ENCODE measurements at regions not wholly inside any gene's neighbourhood (a gene's known extent, or its start where the extent isn't known, plus 50 kb on each side); places are given as distances from the start of the nearest gene placed in this dataset.

DNA sequence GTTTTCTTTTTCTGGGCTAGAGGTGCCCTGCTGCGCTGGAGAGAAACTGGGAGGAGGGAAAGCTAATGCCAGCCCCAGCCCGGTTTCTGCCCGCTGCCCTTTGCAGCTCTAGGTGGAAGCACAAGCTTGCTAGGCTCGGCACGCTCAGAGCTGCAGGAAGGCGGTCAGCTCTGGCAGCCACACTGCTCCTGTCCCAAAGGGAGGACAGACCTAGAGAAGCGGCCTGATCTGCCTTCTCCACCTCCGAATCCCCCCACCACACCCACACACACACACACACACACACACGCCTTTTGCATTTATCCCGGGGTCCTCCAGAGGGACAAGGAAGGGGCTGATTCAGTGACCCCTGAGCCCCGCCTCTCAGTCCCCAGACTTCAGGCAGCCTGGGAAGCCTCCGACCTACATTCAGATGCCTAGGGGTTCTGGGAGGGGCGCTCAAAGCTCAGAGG, 418.1 kb downstream of the SOX9 start:
- Histone ChIP-seq H3K36me3 (ENCODE audit: insufficient read depth, low read length) (no peaks in the 10 kb centered on the region), H3K9ac (ENCODE audit: low read depth, low read length, poor library complexity, severe bottlenecking) (no peak overlapping the region), H3K4me1 (ENCODE audit: insufficient read depth, low read length, poor library complexity, severe bottlenecking) (no peaks in the 10 kb centered on the region), H3K4me2 (ENCODE audit: low read depth, low read length, poor library complexity, severe bottlenecking) (no peak overlapping the region), H3K9me2 (replicated peaks; ENCODE audit: low read depth, low read length) (no peaks in the 10 kb centered on the region), H3K4me3 (ENCODE audit: low read length, poor library complexity, severe bottlenecking) (no peak overlapping the region), H3K79me2 (ENCODE audit: insufficient read depth, low read length) (no peaks in the 10 kb centered on the region), H3K9me3 (ENCODE audit: insufficient read depth, low read depth, low read length) (no peaks in the 10 kb centered on the region), H4K20me1 (ENCODE audit: insufficient read depth, low read length, poor library complexity, severe bottlenecking) (no peaks in the 10 kb centered on the region), H3K27me3 (ENCODE audit: insufficient read depth, low read length, poor library complexity, severe bottlenecking) (no peaks in the 10 kb centered on the region), H3F3A (ENCODE audit: low read depth) (no peaks in the 10 kb centered on the region), H2AFZ (ENCODE audit: low read length) (no peak overlapping the region)
- no peak for TF ChIP-seq EZH2phosphoT487 (IDR thresholded peaks at IDR 0.05; ENCODE audit: borderline replicate concordance)
- TF ChIP-seq, protein P1, sequence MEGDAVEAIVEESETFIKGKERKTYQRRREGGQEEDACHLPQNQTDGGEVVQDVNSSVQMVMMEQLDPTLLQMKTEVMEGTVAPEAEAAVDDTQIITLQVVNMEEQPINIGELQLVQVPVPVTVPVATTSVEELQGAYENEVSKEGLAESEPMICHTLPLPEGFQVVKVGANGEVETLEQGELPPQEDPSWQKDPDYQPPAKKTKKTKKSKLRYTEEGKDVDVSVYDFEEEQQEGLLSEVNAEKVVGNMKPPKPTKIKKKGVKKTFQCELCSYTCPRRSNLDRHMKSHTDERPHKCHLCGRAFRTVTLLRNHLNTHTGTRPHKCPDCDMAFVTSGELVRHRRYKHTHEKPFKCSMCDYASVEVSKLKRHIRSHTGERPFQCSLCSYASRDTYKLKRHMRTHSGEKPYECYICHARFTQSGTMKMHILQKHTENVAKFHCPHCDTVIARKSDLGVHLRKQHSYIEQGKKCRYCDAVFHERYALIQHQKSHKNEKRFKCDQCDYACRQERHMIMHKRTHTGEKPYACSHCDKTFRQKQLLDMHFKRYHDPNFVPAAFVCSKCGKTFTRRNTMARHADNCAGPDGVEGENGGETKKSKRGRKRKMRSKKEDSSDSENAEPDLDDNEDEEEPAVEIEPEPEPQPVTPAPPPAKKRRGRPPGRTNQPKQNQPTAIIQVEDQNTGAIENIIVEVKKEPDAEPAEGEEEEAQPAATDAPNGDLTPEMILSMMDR (conservative IDR thresholded peaks at IDR 0.05; ENCODE audit: low read length) = no peak

DNA sequence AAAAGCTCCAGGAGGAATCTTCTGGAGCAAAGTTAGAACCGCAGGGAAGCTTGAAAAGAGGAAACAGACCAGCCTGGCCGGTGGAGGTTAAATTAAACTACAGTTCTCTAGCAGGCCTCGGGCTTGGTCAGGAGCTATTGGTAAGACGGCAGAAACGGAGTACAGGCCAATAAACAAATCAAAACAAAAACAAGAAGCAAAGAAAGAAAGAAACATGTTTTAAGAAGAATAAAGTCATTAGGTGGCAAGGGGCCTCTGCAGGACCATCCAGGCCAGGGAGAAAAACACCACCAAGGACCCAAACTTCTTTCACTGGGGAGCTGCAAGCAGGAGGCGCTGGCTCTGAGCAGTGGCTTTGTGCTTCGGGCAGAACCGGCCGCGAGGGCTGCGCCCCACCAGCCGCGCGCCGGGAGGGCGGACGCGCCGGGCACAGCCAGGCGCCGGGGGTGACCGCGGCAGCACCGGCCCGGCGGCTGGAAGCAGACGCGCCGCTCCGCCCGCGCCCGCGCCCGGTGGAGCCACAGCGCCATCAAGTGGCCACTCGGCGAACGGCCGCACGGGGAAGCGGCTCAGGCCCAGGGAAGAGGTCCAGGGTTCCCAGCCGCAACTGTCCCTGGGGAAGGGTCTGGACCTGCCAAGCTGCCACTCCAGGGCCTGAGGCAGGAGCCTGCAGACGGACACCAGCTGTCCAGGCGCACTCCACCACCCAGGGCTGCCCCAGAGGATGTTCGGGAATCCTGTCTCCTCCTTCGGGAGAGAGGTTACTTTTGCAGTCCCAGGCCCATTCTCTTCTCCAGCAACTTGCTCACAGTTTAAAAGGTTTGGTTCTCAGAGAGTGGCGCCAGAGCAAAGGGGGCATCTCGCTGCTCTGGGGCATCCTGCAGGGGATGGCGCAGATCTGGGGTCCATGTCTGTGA, 419.4 kb downstream of the SOX9 start:
- Histone ChIP-seq H3K79me2 (ENCODE audit: insufficient read depth, low read length) (no peaks in the 10 kb centered on the region), H3K36me3 (ENCODE audit: insufficient read depth, low read length) (no peaks in the 10 kb centered on the region), H3K9me3 (ENCODE audit: insufficient read depth, low read depth, low read length) (no peaks in the 10 kb centered on the region), H3K9ac (ENCODE audit: low read depth, low read length, poor library complexity, severe bottlenecking) (no peak overlapping the region), H3K4me1 (ENCODE audit: insufficient read depth, low read length, poor library complexity, severe bottlenecking) (no peaks in the 10 kb centered on the region), H3K4me3 (ENCODE audit: low read length, poor library complexity, severe bottlenecking) (no peak overlapping the region), H3F3A (ENCODE audit: low read depth) (no peaks in the 10 kb centered on the region), H3K4me2 (ENCODE audit: low read depth, low read length, poor library complexity, severe bottlenecking) (peak overlapping the region; percentile 26), H3K27me3 (ENCODE audit: insufficient read depth, low read length, poor library complexity, severe bottlenecking) (no peaks in the 10 kb centered on the region), H4K20me1 (ENCODE audit: insufficient read depth, low read length, poor library complexity, severe bottlenecking) (no peaks in the 10 kb centered on the region), H2AFZ (ENCODE audit: low read length) (peak overlapping the region; percentile 74), H3K9me2 (replicated peaks; ENCODE audit: low read depth, low read length) (no peaks in the 10 kb centered on the region)
- no peak for TF ChIP-seq EZH2phosphoT487 (IDR thresholded peaks at IDR 0.05; ENCODE audit: borderline replicate concordance)
- TF ChIP-seq, protein P1 (conservative IDR thresholded peaks at IDR 0.05; ENCODE audit: low read length) = peak; percentile 63

DNA sequence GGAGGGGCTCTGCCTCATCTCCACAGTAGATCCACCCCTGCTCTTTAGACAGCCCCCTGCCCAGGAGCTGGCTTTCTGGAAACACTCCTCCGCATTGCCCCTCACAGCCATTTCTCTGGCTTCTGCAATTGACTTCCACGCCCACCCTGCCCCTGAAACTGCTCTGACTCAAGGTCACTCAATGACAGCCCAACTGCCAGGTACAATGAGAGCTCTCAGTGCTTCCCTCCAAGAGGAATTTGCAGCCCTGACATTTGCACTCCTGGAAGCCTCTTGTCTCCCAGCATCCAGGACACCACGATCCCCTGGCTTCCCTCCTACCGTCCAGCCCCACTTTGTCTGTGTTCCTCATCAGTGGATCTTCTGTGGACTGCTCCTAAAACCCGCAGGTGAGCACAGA, 421.5 kb downstream of the SOX9 start:
- H3K9me2 ChIP-seq (replicated peaks; ENCODE audit: low read depth, low read length) = no peaks in the 10 kb centered on the region
- H2AFZ ChIP-seq (ENCODE audit: low read length) = no peak overlapping the region
- no peaks in the 10 kb centered on the region for H3K4me1 ChIP-seq (ENCODE audit: insufficient read depth, low read length, poor library complexity, severe bottlenecking)
- no peak overlapping the region for H3K4me2 ChIP-seq (ENCODE audit: low read depth, low read length, poor library complexity, severe bottlenecking)
- H3K79me2 ChIP-seq (ENCODE audit: insufficient read depth, low read length) = no peaks in the 10 kb centered on the region
- no peak for TF ChIP-seq EZH2phosphoT487 (IDR thresholded peaks at IDR 0.05; ENCODE audit: borderline replicate concordance)
- TF ChIP-seq, protein P1 (conservative IDR thresholded peaks at IDR 0.05; ENCODE audit: low read length) = no peak
- H3K9me3 ChIP-seq (ENCODE audit: insufficient read depth, low read depth, low read length) = no peaks in the 10 kb centered on the region
- H3K9ac ChIP-seq (ENCODE audit: low read depth, low read length, poor library complexity, severe bottlenecking) = no peak overlapping the region
- no peaks in the 10 kb centered on the region for H4K20me1 ChIP-seq (ENCODE audit: insufficient read depth, low read length, poor library complexity, severe bottlenecking)
- no peaks in the 10 kb centered on the region for H3F3A ChIP-seq (ENCODE audit: low read depth)
- H3K27me3 ChIP-seq (ENCODE audit: insufficient read depth, low read length, poor library complexity, severe bottlenecking) = no peaks in the 10 kb centered on the region
- no peak overlapping the region for H3K4me3 ChIP-seq (ENCODE audit: low read length, poor library complexity, severe bottlenecking)
- H3K36me3 ChIP-seq (ENCODE audit: insufficient read depth, low read length) = no peaks in the 10 kb centered on the region

Data from Loucy (cell line).